ENCODE measurements at regions not wholly inside any gene's neighbourhood (a gene's known extent, or its start where the extent isn't known, plus 50 kb on each side); places are given as distances from the start of the nearest gene placed in this dataset.

DNA sequence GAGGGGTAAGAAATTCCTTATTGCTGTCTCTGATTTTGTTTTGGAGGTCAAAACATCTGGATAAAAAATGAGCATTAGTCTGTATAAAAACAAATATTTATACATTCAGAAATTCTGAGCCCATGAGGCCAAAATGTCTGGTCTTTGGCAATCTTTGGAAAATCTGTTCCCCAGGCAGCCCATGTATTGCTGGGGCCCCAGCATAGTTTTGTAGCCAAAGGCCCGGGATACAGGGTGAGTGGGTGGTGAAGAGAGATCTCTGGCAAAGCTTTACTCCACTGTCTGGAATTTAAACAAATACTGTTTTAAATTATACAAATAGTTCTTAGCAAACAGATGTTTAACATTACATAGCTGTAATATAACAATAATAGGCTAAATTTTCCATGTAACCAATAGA lies 134.7 kb upstream of the GALNT17 start:
- TF ChIP-seq, protein P1, sequence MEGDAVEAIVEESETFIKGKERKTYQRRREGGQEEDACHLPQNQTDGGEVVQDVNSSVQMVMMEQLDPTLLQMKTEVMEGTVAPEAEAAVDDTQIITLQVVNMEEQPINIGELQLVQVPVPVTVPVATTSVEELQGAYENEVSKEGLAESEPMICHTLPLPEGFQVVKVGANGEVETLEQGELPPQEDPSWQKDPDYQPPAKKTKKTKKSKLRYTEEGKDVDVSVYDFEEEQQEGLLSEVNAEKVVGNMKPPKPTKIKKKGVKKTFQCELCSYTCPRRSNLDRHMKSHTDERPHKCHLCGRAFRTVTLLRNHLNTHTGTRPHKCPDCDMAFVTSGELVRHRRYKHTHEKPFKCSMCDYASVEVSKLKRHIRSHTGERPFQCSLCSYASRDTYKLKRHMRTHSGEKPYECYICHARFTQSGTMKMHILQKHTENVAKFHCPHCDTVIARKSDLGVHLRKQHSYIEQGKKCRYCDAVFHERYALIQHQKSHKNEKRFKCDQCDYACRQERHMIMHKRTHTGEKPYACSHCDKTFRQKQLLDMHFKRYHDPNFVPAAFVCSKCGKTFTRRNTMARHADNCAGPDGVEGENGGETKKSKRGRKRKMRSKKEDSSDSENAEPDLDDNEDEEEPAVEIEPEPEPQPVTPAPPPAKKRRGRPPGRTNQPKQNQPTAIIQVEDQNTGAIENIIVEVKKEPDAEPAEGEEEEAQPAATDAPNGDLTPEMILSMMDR (IDR thresholded peaks at IDR 0.05), result no peak
- TF ChIP-seq POLR2A (IDR thresholded peaks at IDR 0.05), result no peak
